ENCODE measurements at regions not wholly inside any gene's neighbourhood (a gene's known extent, or its start where the extent isn't known, plus 50 kb on each side); places are given as distances from the start of the nearest gene placed in this dataset.

DNA sequence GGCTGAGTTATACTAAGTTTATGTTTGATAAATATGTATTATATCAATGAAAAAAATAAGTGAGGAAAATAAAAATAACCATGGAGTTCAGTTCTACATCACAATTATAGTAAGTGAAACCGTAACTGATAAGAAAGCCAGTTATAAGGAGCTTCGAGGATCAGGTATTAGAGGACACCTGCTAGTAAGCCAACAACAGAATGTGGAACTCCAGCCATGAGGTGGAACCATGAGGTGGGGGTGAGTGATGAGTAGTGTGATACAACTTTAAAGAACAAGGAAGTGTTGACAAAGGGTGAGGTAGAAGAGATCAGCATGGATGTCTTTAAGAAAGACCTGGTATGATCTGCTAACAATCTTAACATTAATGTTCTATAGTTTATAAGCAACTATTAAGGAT, 452.9 kb downstream of the GUCY1A2 start:
- TF ChIP-seq, protein P1, sequence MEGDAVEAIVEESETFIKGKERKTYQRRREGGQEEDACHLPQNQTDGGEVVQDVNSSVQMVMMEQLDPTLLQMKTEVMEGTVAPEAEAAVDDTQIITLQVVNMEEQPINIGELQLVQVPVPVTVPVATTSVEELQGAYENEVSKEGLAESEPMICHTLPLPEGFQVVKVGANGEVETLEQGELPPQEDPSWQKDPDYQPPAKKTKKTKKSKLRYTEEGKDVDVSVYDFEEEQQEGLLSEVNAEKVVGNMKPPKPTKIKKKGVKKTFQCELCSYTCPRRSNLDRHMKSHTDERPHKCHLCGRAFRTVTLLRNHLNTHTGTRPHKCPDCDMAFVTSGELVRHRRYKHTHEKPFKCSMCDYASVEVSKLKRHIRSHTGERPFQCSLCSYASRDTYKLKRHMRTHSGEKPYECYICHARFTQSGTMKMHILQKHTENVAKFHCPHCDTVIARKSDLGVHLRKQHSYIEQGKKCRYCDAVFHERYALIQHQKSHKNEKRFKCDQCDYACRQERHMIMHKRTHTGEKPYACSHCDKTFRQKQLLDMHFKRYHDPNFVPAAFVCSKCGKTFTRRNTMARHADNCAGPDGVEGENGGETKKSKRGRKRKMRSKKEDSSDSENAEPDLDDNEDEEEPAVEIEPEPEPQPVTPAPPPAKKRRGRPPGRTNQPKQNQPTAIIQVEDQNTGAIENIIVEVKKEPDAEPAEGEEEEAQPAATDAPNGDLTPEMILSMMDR (IDR thresholded peaks at IDR 0.05; ENCODE audit: insufficient read depth, low read depth, low read length) = no peak
- TF ChIP-seq EZH2 (IDR thresholded peaks at IDR 0.05; ENCODE audit: insufficient read depth, low read length) = no peak

All from astrocyte (in vitro differentiated cells and primary cell).